H1 (cell line): ENCODE measurements at regions not wholly inside any gene's neighbourhood (a gene's known extent, or its start where the extent isn't known, plus 50 kb on each side); places are given as distances from the start of the nearest gene placed in this dataset.

Experiments
- BCL11A ChIP-seq, 2 experiments: IDR thresholded peaks; one replicate each; pipeline ENCODE4 v1.6.1; 2011; ENCODE audit warnings: low read depth in 2 of 2, low read length in 2 of 2, mild to moderate bottlenecking in 2 of 2
- CTCF ChIP-seq, 3 experiments: IDR thresholded peaks; 1 replicate in 2 of 3; 2 replicates in 1 of 3; pipeline versions ENCODE4 v1.5.1 to v1.6.1; 2011; ENCODE audit warnings: low read length in 3 of 3, mild to moderate bottlenecking in 3 of 3, inconsistent platforms in 2 of 3, low read depth in 1 of 3, moderate library complexity in 1 of 3; ENCODE audit not compliant: insufficient read depth in 1 of 3; ENCODE audit errors: control extremely low read depth in 1 of 3
- JUND ChIP-seq: IDR thresholded peaks from 2 replicates; pipeline ENCODE4 v1.6.1; 2011; ENCODE audit warnings: mild to moderate bottlenecking, improper control_type of control experiment, low read length
- SIX5 ChIP-seq: IDR thresholded peaks from 2 replicates; pipeline ENCODE4 v1.6.1; 2011; ENCODE audit warnings: mild to moderate bottlenecking, low read depth, low read length
- SRF ChIP-seq: IDR thresholded peaks from 2 replicates; pipeline ENCODE4 v1.6.1; 2011; ENCODE audit warnings: mild to moderate bottlenecking, low read depth, low read length, moderate library complexity

- TF ChIP-seq JUND: no peak
- no peak for TF ChIP-seq SIX5
- no peak for TF ChIP-seq CTCF (IDR thresholded peaks at IDR 0.05; ENCODE audit: control extremely low read depth in 1 of 3, insufficient read depth in 1 of 3, low read depth in 1 of 3, low read length in 3 of 3)
- TF ChIP-seq BCL11A (IDR thresholded peaks at IDR 0.05; ENCODE audit: low read depth in 2 of 2, low read length in 2 of 2): no peak
- no peak for TF ChIP-seq SRF
These were observed 294.4 kb downstream of the BAMBI start for GRCh38 chr10:28971764-28972163.
